ENCODE measurements at regions not wholly inside any gene's neighbourhood (a gene's known extent, or its start where the extent isn't known, plus 50 kb on each side); places are given as distances from the start of the nearest gene placed in this dataset.

GRCh38 chr3:76353683-76354082, 568.3 kb upstream of the ZNF717 start:
- TF ChIP-seq POLR2A (IDR thresholded peaks at IDR 0.05), result no peak
- no peak for TF ChIP-seq CTCF (IDR thresholded peaks at IDR 0.05)

Measured in lower leg skin (tissue), 3 donors.